ENCODE measurements at regions not wholly inside any gene's neighbourhood (a gene's known extent, or its start where the extent isn't known, plus 50 kb on each side); places are given as distances from the start of the nearest gene placed in this dataset.

DNA sequence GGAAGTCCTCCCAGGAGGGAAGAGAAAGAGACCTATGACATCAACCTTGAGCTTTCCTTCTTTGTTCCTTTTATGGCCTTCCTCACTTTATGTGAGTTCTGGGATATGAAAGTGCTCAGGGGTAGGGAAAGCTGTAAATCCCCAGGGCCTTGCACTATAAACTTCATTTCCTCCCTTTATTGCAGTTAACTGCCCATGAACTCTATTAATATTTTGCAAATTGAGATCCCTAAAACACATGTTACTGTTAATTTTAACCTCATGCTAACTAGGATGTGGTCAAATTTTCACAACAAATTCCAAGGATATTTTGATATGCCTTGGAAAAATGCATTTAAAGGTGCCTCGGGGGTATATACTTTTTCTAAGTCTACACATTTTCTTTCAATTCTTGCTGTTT, 359.9 kb downstream of the OSR1 start:
- TF ChIP-seq, protein P1, sequence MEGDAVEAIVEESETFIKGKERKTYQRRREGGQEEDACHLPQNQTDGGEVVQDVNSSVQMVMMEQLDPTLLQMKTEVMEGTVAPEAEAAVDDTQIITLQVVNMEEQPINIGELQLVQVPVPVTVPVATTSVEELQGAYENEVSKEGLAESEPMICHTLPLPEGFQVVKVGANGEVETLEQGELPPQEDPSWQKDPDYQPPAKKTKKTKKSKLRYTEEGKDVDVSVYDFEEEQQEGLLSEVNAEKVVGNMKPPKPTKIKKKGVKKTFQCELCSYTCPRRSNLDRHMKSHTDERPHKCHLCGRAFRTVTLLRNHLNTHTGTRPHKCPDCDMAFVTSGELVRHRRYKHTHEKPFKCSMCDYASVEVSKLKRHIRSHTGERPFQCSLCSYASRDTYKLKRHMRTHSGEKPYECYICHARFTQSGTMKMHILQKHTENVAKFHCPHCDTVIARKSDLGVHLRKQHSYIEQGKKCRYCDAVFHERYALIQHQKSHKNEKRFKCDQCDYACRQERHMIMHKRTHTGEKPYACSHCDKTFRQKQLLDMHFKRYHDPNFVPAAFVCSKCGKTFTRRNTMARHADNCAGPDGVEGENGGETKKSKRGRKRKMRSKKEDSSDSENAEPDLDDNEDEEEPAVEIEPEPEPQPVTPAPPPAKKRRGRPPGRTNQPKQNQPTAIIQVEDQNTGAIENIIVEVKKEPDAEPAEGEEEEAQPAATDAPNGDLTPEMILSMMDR (conservative IDR thresholded peaks at IDR 0.05; ENCODE audit: low read depth, low read length), result no peak
- no peak for TF ChIP-seq EZH2 (IDR thresholded peaks at IDR 0.05; ENCODE audit: low read length, unreplicated experiment)
- no peak for TF ChIP-seq EZH2phosphoT487 (IDR thresholded peaks at IDR 0.05; ENCODE audit: borderline replicate concordance, low read length)
